NOMO-1 (cell line): ENCODE measurements at regions not wholly inside any gene's neighbourhood (a gene's known extent, or its start where the extent isn't known, plus 50 kb on each side); places are given as distances from the start of the nearest gene placed in this dataset.
"Not testable (repeated sequence)": the region's sequence is repeated elsewhere in the genome, so short reads cannot be mapped to it uniquely, and the experiment has no call there.

Source experiments
- DNase-seq, 2 experiments: peaks; one replicate each; lab custom pipeline; 2025; ENCODE audit not compliant: unreplicated experiment in 2 of 2; lab: John Stamatoyannopoulos, UW

DNA sequence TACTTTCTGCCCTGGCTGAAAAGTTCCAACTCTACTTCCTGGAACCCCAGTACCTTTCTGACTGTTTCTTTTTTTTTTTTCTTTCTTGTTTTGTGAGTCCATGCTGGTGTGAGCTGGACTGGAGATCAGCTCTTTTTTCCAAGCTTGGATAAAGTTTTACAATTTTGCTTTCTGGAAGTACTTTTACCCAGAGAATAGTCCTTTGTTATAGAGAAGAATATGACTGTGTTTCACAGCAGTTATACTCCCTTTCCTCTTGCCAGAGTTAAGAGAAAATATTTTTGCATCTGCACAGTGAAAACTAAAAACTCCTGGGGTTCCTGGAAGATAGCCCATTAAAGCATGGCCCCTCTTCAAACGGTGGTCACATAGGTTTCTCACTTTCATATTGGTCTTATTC, 1100.6 kb downstream of the OTOL1 start:
- DNase-seq: no peak

DNA sequence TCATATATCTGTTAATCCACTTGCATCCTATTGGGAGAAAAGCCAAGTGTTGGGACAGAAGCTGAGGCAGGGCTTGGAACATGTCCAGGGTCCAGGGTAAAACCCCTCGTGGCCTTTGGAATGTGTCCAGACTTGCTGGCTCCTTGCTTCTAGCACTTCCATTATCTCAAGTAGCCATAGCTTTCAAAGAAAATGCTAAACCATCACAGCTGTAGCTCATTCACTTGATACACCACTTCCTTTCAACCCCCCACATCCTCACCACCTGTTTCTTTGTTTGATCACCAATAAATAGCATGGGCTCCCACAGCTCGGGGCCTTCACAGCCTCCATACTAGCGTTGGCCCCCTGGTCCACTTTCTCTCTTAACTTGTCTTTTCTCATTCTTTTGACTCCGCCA, 1101.9 kb downstream of the OTOL1 start:
- not testable (repeated sequence) for DNase-seq

DNA sequence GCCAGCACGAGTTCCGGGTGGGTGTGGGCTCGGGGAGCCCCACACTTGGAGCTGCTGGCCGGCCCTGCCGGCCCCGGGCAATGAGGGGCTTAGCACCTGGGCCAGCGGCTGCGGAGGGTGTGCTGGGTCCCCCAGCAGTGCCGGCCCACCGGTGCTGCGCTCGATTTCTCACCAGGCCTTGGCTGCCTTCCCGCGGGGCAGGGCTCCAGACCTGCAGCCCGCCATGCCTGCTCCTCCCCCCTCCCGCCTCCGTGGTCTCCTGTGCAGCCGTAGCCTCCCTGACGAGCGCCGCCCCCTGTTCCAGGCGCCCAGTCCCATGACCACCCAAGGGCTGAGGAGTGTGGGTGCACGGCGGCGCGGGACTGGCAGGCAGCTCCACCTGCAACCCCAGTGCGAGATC, 1103.1 kb downstream of the OTOL1 start:
- DNase-seq: not testable (repeated sequence)

DNA sequence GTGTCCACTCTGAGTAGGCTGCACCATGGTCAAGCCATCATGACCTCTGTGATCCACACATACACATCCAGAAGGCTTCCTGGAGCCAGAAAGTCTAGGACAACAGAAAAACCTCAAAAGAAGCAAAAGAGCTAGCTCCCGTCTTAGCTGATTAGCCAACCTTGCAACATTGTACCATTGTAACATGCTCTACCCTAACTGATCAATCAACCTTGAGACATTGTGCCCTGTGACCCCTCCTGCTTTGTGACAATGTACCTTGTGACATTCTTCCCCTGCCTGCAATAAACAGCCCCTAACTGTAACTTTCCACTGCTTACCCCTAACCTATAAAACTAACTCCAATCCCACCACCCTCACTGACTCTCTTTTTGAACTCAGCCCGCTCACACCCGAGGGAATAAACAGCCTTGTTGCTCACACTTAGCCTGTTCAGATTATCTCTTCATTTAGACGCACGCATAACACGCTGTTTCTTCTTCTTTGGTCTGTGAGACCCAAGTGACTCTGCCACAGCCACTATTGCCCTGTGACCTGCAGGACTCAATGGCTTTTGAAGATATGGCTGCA, 1104.6 kb downstream of the OTOL1 start:
- no peak for DNase-seq

DNA sequence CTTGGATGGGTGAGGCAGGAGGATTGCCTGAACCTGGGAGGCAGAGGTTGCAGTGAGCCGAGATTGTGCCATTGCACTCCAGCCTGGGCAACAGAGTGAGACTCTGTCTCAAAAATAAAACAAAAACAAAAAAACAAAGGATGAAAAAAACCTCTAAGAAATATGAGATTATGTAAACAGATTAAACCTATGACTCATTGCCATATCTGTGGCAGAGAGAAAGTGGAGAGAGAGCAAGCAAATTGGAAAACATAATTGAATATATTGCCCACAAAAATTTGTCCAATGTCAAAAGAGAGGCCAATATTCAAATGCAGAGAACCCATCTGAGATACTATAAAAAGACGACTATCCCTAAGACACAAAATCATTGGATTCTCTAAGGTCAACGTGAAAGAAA, 1106.0 kb downstream of the OTOL1 start:
- DNase-seq: no peak

DNA sequence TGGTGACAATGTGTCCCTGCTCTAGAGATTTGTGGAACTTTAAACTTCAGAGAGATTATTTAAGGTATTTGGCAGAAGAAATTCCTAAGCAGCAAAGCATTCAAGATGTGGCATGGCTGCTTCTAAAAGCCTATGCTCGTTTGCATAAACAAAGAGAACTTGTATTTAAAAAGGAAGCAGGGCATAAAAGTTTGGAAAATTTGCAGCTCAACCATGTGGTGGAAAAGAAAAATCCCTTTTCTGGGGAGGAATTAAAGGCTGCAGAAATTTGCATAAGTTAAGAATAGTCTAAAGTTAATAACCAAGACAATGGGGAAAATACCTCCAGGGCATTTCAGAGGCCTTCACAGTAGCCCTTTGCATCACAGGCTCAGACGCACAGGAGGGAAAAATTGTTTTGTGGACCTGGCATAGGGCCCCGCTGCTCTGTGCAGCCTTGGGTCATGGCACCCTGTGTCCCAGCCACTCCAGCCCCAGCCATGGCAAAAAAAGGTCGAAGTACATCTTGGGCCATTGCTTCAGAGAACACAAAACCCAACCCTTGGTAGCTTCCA, 1109.1 kb downstream of the OTOL1 start:
- no peak for DNase-seq

DNA sequence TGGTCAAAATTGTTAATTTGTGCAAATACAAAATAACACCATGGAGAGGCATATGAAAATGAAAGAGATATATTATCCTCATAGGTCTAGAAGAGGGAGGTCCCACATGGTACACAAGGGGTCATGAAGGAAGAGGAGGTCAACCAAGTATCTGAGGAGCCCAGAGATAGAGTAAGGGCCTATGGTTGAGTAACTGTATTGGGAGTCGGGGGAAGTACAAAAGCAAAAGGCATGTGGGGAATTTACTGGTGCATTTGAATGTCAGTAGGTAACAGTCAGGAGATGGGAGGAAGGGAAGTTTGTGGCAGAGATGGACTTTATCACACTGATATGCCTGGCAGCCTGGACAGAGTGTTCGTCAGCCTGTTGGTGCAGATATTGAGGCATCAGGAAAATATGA, 1113.7 kb downstream of the OTOL1 start:
- DNase-seq: no peak

DNA sequence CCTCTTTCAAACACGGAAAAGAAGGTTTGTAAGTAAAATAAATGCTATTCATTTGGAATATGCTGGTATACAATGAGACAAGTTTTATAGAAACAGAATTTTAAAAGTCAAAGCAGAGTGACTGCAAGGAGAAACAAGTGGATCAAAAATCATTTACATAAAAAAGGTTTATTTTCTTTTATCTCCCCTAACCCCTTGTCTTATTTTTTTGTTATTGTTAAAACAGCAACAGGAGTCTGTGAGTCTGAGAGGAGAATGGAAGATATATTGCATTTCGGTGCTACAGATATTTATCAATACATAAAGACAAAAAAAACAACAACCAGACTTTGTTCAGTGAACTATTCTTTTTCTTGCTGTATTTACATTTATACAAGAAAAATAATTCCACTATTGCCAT, 1116.4 kb downstream of the OTOL1 start:
- no peak for DNase-seq

DNA sequence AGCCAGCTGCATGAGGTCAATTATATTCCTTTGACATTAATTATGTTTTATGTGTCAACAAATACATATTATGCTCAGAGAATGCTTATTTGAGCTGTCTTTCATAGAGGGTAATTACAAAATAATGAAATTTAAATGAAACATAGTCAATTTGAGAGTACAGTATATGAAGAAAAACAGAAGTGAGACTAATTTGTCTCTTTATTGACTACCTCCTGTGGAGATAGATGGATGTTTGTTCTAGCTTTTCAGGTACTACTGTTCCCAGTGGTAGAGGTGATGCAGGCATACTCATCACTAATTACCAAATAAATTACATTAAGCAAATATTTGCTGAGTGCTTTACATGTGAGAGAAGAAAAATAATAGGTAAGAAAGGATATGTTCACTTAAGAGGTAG, 1129.6 kb downstream of the OTOL1 start:
- DNase-seq: no peak

DNA sequence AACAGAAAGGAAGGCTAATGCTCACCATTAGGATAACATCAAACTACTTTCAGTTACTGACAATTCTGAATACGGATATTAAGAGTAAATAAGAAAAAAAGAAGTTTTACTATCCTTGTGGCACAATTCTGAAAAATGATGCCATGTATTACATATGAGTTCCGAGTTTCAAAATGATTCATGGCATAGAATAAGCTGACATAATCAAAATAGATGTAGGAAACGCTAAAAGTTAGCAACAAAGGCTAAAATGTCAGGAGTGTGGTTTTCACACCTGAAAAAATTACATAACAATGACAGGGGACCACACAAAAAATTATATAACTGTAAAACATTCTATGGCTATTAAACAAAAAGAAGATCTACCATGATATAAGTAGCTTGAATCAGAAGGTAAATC, 1131.9 kb downstream of the OTOL1 start:
- no peak for DNase-seq

DNA sequence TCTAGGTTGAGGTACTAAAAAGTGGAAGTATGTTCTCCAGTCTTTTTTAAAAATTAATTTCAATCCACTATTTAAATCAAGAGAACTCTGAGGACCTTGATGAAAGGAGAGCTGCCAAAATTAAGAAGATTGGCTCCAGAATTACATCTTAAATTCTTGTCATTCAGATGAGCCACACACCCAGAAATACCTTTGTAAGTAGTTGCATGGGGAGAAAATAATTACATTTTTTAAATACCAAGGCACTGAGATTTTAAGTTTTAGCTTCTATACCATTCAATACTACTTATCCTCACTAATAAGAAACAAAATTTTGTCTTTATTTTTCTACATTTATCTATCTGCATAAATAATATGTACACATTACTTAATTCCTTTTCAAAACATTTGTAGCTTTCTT, 1132.8 kb downstream of the OTOL1 start:
- DNase-seq: no peak

DNA sequence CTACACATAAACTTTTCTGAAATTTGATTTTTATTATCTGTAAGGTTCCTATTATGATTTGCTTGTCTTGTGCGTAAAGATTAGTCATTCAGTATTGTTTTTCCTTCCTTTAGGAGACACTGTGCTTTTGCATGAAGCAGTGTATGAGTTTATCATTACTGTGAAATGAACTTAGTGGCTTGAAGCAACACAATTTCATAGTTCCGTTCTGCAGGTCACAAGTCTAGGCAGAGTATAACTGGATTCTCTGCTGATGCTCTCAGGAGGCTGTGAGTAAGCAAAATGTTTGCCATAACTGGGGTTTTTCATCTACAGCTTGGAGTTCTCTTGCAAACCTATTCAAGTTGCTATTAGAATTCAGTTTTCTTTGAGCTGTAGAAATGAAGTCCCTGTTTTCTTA, 1136.1 kb downstream of the OTOL1 start:
- DNase-seq: no peak

DNA sequence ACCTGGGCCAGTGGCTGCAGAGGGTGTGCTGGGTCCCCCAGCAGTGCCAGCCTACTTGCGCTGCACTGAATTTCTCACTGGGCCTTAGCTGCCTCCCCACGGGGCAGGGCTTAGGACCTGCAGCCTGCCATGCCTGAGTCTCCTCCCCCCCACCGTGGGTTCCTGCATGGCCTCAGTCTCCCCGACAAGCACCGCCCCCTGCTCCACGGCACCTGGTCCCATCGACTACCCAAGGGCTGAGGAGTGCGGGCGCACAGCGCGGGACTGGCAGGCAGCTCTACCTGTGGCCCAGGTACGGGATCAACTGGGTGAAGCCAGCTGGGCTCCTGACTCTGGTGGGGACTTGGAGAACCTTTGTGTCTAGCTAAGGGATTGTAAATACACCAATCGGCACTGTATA, 1143.6 kb downstream of the OTOL1 start:
- not testable (repeated sequence) for DNase-seq

DNA sequence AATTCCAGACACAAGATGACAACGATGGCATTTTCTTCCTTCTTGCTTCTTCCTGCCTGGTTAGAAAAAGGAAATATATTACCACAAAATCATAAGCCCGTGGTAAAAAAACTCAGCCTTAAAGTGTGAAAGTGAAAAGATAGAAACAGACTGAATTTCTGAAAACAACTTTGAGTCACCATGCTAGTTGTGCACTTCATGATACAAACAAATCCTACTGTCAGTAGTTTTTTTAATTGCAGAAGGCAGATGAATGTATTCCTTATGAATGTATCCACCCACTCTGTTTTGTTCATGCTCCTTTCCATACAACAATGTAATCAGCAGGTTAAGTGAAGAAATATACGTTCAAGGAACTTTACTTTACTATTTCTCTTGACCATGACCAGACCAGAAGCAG, 1144.7 kb downstream of the OTOL1 start:
- no peak for DNase-seq

DNA sequence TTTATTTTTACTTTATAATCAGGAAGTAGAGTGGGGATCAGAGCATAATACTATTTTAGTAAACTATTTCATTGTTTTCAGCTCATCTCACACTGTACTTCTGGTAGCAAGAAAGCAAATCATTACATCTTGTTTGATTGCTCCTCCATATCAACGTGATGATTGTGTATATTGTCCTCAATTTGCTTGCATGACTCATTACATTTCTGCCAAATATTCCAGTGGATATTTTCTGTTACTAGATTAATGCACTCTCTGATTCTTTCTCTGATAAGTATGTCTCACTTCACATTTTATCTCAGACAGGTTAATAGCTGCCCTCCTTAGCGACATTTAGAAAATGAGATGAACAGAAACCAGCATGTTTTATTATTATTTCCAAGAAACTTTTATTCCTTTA, 1145.3 kb downstream of the OTOL1 start:
- no peak for DNase-seq

DNA sequence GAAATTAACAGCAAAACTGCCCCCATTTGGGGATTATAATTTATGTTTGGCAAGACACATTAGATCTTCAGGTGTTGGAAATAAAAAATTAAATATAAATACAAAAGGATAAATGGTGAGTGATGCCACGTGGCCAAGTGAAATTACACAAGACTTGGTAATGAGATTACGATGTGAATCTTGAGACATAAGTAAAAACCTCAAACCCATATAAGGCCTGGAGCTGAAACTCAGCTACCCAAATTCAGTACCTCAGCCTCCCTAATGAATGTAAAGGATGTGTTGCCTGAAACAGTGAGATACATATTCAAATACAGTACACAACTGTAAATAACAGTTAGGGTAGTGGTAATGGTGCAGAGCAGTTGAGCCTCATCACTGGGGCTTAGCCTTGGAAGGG, 1146.6 kb downstream of the OTOL1 start:
- DNase-seq: no peak

DNA sequence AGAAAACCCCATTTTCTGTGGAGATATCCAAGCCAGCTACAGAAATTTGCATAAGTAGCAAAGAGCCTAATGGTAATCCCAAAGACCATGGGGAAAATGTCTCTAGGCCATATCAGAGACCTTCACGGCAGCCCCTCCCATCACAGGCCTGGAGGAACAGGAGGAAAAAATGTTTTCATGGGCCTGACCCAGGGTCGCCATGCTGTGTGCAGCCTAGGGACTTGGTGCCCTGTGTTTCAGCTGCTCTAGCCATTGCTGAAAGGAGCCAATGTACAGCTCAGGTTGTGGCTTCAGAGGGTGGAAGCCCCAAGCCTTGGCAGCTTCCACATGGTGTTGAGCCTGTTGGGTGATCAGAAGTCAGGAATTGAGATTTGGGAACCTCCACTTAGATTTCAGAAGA, 1150.7 kb downstream of the OTOL1 start:
- no peak for DNase-seq

DNA sequence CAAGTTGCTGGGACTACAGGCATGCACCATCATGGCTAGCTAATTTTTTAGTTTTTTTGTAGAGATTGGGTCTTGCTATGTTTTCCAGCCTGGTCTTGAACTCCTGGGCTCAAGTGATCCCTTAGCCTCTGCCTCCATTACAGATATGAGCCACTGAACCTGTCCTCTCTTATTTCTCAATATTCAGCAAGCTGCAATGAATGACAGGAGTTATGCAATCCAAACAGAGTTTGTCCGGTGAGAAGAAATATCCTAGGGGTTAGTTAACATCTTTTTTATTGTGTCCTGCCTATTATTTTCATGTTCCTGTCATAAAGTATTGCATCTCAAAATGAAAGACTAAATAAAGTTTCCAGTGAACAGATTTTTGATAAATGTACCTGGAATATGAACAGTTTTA, 1161.4 kb downstream of the OTOL1 start:
- no peak for DNase-seq

DNA sequence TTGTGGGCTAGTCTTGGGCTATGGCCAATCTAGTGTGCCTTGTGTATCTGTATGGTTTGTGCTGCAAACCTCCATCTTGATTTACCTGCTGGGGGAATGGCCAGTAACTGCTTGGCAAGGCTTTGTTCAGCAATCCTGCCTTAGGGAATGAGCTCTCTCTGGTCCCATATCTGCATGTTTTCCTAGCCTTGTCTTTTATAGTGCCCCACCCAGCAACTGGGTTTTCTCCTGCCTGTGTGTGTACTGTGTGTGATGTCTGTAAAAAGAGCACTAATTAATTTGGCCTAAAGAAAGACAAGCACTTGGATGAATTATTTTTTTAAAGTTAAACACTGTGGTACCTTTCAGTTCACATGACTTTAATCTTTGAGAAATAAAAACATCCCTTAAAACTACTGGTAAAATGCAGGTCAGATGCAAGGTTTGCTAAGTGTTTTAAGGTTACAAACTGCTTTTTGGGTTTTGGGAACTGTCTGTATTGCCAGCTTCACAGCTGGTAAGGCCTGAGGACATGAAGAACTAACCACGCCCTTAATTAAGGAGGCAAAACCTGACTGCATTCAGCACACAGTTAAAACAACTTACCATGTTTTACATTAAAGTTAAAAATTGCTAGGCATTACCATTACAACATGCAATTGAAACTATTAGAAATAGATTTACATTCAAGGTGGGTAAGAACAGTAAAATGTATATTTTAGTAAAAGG, 1169.2 kb downstream of the OTOL1 start:
- DNase-seq: no peak

DNA sequence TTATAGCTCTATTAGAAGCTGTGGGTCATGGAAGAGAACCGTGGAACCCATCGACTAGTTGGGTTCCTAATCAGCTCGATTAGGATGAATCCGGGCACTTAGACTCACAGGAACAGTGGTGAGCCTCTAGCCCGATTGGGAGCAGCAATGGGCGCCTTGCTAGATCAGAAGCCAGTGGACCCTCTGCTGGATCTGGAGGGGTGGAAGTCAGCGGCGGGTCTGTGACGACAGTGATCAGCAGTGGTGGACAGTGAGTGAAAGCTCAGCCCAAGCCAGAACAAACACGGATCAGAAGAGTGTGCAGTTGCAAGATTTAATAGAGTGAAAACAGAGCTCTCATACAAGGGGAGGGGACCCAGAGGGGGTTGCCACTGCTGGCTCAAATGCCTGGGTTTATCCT, 1170.2 kb downstream of the OTOL1 start:
- no peak for DNase-seq

DNA sequence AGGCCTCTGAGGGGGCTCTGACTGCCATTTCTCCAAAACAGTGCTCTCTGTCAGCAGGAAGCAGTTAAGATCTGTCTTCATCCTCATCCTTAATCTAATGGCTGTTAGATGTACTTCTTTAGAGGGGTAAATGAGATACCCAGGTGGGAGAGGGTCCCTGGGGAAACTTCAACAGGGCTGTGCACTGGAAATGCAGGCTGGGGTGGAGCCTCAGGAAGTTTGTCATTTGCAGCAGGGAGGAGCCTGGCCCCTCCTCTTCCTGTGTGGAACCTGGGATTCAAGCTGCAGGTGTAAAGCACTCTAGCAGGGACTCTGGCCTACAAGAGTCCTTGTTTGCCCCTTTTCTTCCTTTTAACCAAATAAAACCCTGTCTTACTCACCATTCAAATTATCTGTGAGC, 1173.6 kb downstream of the OTOL1 start:
- DNase-seq: no peak

DNA sequence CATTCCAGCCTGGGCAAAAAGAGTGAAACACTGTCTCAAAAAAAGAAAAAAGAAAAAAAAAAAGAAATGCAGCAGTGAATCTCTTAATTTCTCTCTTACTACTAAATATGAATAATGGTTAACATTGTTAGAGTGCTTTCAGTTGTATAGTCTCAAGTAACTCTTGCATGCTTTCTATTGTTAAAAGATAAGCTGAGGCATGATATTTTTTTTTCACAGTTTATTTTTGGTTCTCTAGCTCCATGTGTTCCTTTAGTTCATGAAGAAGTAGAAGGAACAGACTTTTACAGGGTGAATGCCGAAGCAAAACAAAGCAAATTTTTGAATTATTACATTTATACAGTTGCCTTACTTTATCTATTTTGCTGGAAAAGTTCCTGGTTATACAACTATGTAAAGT, 1180.9 kb downstream of the OTOL1 start:
- DNase-seq: no peak

DNA sequence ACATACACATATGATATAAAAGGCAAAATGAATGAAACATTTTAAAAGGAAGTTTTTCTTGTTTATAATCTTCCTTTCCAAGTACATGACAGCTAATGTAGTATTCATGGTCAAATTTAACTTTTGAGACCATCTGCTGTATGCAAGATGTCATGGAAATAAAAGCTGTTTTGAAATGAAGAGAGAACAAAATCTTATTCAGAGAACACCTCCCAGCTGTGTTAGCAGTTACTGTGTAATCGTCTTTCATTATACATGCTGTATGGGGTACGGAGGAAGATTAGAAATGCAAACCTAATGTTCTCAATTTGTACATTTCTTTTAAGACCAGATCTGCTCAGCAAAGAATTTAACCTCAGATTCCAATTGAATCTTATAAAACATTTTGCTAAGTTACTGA, 1182.3 kb downstream of the OTOL1 start:
- no peak for DNase-seq
